Adipocyte (in vitro differentiated cells): ENCODE measurements at regions not wholly inside any gene's neighbourhood (a gene's known extent, or its start where the extent isn't known, plus 50 kb on each side); places are given as distances from the start of the nearest gene placed in this dataset.
A peak's percentile ranks its signal among the peaks of the same experiment; 100 is the strongest.

ENCODE experiments used
- DNase-seq: peaks from one replicate; pipeline ENCODE4 v3.0.0-alpha.2; 2015; ENCODE audit warnings: low read depth
- H3K27me3 ChIP-seq: replicated peaks from 2 replicates; pipeline ENCODE4 v1.7.0; 2013; ENCODE audit warnings: mild to moderate bottlenecking, low read length, moderate library complexity; ENCODE audit not compliant: control insufficient read depth, insufficient read depth
- H3K36me3 ChIP-seq: 2 replicates; pipeline ENCODE4 v1.7.0; 2013; ENCODE audit warnings: low read length, mild to moderate bottlenecking, moderate library complexity; ENCODE audit not compliant: control insufficient read depth, insufficient read depth, severe bottlenecking
- H3K4me1 ChIP-seq: 2 replicates; pipeline ENCODE4 v1.7.0; 2013; ENCODE audit warnings: mild to moderate bottlenecking, low read length, moderate library complexity; ENCODE audit not compliant: control insufficient read depth, insufficient read depth
- H3K4me3 ChIP-seq: 2 replicates; pipeline ENCODE4 v1.7.0; 2013; ENCODE audit warnings: mild to moderate bottlenecking, low read length, moderate library complexity
- H3K9ac ChIP-seq: 2 replicates; pipeline ENCODE4 v1.7.0; 2013; ENCODE audit warnings: mild to moderate bottlenecking, low read length, moderate library complexity
- H3K9me3 ChIP-seq: 2 replicates; pipeline ENCODE4 v1.7.0; 2013; ENCODE audit warnings: mild to moderate bottlenecking, low read length, moderate library complexity; ENCODE audit not compliant: control insufficient read depth

DNA sequence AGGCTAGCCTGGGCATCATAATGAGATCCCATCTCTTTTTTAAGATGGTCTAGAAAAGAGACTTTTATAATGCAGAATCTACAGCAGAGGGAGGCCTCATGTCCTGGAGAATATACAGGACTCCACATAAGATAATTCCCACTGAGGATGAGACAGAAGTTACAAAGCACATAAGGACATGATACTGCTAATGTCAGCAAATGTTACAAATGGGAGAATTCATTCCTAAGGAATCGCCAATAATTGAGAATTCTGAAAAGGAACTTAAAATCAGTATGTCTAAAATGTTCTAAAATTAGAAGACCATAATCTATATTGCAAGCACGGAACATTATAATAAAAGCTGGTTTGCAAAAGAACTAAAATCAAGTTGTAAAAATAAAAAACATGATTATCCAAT is 131.6 kb upstream of the PKDCC start:
- no peak overlapping the region for H3K9ac ChIP-seq
- DNase-seq, result no peak
- peaks cover 34% of the 10 kb centered on the region for H3K4me1 ChIP-seq
- H3K27me3 ChIP-seq, result no peaks in the 10 kb centered on the region
- H3K36me3 ChIP-seq, result no peaks in the 10 kb centered on the region
- peaks cover 9% of the 10 kb centered on the region for H3K9me3 ChIP-seq
- no peak overlapping the region for H3K4me3 ChIP-seq

DNA sequence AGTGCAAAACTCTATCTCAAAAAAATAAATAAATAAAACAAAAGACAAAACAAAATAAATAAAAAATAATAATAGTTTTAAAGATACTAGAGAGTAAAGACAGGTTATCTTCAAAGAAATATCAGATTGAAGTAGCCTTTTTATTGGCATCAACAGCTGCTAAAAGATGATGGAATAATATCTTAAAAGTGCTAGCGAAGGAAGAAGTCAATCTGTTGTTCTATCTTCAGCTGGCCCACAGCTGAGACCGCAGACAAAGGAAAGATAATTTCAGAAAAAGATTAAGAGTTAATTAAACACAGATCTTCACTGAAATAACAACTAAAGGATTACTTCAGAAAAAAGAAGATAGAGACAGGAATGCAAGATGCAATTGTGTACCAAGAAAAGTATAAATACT is 130.2 kb upstream of the PKDCC start:
- DNase-seq, result no peak
- Histone ChIP-seq H3K4me1 (peaks cover 37% of the 10 kb centered on the region), H3K9ac (no peak overlapping the region), H3K4me3 (no peak overlapping the region), H3K36me3 (no peaks in the 10 kb centered on the region), H3K27me3 (no peaks in the 10 kb centered on the region), H3K9me3 (peaks cover 9% of the 10 kb centered on the region)

DNA sequence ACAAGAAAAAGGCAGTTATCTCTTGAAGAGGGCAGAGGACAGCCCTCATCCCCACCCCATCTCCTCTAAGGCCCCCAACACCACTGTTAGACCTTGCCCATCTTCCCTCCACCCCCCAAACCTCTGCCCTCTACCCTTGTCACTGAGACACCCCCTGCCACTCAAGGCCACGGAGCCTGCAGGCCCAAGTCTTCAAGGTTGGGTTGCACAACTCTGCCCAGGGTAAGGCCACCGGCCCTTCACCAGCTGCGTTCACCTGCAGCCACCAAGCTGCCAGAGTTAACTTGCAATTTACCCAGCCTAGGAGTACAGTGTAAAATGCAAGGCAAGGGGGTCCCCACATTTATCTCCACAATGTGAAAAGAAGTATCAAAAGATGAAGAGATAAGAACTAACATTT is 128.7 kb upstream of the PKDCC start:
- Histone ChIP-seq H3K4me3 (no peak overlapping the region), H3K36me3 (no peaks in the 10 kb centered on the region), H3K4me1 (peaks cover 36% of the 10 kb centered on the region), H3K9me3 (peaks cover 9% of the 10 kb centered on the region), H3K9ac (no peak overlapping the region), H3K27me3 (no peaks in the 10 kb centered on the region)
- no peak for DNase-seq

DNA sequence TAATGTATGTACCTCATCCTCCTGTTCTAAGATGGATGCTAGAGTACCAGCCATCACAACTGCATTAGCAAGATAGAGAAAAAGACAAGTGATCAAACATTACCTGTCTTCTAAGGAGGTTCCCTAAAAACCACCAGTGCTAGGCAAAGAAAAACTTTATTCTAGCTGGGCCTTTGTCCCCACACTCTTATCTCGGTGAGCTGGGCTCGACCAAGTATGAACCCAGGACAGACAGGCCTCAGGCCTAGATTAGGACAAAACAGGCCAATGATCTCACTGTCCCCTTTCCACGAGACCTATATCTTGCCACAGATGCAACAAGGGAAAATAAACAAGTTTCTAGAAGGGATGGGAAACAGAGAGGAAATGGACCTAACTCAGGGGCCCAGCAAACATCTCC is 127.6 kb upstream of the PKDCC start:
- H3K27me3 ChIP-seq, result no peaks in the 10 kb centered on the region
- H3K4me3 ChIP-seq, result no peak overlapping the region
- no peak overlapping the region for H3K9ac ChIP-seq
- DNase-seq, result no peak
- peaks cover 26% of the 10 kb centered on the region for H3K4me1 ChIP-seq
- no peaks in the 10 kb centered on the region for H3K36me3 ChIP-seq
- H3K9me3 ChIP-seq, result peaks cover 6% of the 10 kb centered on the region

DNA sequence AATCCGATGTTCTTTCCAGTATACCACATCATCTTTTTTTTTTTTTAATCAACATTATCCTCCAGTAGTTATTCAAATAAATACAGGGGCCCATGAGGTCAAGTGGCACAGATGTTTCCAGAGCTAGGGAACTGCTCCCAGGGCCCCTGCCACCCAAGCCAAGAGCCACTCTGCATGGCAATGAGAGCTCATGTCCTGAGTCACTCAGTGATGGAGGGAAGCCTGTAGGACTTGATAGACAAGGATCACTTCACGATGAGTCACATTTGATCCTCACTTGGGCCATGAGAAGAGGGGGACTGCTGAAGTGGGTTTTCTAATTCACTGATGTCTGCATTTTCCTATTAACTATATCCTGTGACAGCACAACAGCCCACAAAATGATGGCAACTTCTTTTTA is 127.0 kb upstream of the PKDCC start:
- H3K27me3 ChIP-seq, result no peaks in the 10 kb centered on the region
- no peak overlapping the region for H3K9ac ChIP-seq
- H3K36me3 ChIP-seq, result no peaks in the 10 kb centered on the region
- H3K4me1 ChIP-seq, result peaks cover 25% of the 10 kb centered on the region
- no peak overlapping the region for H3K4me3 ChIP-seq
- no peaks in the 10 kb centered on the region for H3K9me3 ChIP-seq
- no peak for DNase-seq

DNA sequence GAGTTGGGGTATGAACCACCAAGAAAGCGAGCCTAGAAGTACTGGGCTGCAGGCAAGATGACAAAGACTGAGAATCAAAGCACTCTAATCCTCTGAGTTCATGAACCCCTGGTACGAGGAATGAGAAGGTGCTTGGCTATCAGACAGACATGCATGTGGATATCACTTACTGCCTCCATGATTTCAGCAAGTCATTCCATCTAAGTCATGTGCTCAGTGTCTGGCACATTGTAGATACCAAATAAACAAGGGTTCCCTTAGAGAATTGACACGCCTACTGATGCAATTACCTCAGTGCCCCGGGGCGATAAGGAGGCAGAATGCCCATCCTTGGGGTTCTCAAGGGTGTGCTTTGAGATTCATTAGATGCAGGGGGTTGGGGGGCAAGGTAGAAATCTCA is 125.6 kb upstream of the PKDCC start:
- Histone ChIP-seq H3K9ac (no peak overlapping the region), H3K36me3 (no peaks in the 10 kb centered on the region), H3K9me3 (no peaks in the 10 kb centered on the region), H3K4me3 (no peak overlapping the region), H3K4me1 (peaks cover 38% of the 10 kb centered on the region), H3K27me3 (no peaks in the 10 kb centered on the region)
- DNase-seq, result no peak

DNA sequence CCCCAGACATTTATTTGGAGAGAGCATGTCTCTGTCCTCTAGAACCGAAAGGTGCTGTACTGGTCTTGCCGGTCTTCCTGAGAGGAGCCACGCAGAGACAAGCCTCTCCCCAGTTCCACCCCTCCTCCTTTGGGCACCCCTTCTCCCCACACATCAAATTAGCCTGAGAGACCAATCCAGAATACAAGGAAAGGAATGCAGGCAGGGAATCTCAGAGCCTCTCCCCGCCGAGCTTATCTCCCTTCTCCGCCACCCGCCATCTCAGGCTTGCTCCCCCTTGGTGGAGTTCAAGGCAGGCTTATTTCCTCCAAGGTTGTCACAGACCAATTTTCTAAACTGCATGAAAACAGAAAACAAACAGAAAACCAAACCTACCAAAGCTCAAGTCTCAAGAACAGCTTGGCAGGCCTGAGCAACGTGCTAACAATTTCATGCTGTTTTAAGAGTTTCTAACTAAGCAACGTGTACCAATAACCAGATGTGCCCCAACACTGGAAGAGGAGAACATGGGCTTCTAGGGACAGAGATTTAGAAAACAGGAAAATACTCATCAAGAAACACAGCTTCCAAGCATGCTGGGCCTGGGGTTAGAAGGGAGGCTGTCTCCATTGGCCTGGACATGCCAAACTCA is 124.5 kb upstream of the PKDCC start:
- Histone ChIP-seq H3K9ac (no peak overlapping the region), H3K36me3 (no peaks in the 10 kb centered on the region), H3K27me3 (no peaks in the 10 kb centered on the region), H3K4me3 (no peak overlapping the region), H3K9me3 (no peaks in the 10 kb centered on the region), H3K4me1 (peaks cover 49% of the 10 kb centered on the region)
- DNase-seq, result no peak

DNA sequence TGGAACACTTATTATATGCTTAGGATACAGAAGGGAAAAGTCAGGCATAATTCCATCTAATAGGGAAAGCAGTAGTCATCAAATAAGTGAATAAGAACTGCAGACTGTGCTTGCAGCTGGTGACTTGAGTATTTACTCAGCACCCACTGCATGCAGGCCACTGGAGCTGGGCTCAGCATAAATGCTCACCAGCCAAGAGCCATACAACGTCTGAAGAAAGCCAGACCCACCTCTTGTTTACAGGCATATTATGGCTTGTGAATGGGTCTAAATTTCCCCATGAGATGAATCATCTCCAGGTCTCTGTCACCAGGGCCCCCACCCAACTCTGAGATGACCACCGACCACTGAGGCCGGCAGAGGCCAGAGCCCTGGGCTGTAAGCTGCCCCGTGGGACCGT is 123.8 kb upstream of the PKDCC start:
- no peaks in the 10 kb centered on the region for H3K9me3 ChIP-seq
- H3K36me3 ChIP-seq, result no peaks in the 10 kb centered on the region
- no peak overlapping the region for H3K4me3 ChIP-seq
- no peaks in the 10 kb centered on the region for H3K27me3 ChIP-seq
- no peak for DNase-seq
- H3K9ac ChIP-seq, result no peak overlapping the region
- H3K4me1 ChIP-seq, result peaks cover 57% of the 10 kb centered on the region

DNA sequence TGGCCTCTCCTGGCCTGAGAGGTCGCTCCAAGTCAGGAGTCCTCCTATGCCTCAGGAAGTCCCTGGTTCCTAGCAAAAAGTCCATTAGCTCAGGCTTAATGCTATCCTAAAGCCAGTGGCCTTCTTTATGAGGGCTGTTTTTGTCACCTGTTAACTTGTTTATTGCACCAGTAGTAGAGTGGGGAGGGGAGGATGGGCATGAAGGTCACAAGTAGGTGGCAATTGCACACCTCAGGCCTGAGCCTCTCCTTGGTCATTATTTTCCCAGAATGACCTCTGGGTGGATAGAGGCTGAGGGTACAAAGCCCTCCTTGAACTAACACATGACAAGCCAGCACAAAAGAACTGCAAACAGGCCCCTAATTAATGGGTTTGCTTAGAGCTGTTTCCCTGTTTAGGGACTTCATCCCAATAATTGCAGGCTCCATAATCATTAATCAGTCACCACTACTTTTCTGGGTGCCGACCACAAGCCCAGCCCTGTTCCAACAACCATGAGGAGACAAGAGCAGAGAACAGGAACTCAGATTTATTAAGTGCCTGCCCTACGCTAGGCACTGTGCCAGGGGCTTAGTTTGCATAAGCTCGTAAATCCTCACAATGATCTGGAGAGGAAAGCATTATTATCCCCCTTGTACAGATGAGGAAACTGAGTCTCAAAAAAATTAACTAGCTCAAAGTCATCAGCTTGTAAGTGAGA is 123.0 kb upstream of the PKDCC start:
- Histone ChIP-seq H3K9me3 (no peaks in the 10 kb centered on the region), H3K27me3 (no peaks in the 10 kb centered on the region), H3K9ac (no peak overlapping the region), H3K36me3 (no peaks in the 10 kb centered on the region), H3K4me3 (no peak overlapping the region), H3K4me1 (peaks cover 62% of the 10 kb centered on the region)
- DNase-seq, result no peak

DNA sequence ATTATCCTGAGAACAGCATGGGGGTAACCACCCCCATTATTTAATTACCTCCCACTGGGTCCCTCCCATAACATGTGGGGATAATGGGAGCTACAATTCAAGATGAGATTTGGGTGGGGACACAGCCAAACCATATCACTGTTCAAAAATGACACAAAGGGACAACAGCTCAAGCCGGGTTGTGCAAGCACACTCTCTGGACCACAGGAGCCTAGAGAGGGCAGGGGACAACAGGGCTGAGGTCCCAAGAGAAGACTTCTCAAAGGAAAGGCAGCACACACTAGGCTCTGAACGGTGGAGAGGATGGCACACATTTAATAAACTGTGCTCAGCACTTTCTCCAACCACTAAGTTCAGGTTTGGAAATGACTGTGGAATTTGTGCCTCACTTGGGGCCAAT is 122.1 kb upstream of the PKDCC start:
- Histone ChIP-seq H3K9me3 (no peaks in the 10 kb centered on the region), H3K27me3 (no peaks in the 10 kb centered on the region), H3K4me1 (peaks cover 69% of the 10 kb centered on the region), H3K4me3 (no peak overlapping the region), H3K36me3 (no peaks in the 10 kb centered on the region), H3K9ac (no peak overlapping the region)
- DNase-seq, result no peak

DNA sequence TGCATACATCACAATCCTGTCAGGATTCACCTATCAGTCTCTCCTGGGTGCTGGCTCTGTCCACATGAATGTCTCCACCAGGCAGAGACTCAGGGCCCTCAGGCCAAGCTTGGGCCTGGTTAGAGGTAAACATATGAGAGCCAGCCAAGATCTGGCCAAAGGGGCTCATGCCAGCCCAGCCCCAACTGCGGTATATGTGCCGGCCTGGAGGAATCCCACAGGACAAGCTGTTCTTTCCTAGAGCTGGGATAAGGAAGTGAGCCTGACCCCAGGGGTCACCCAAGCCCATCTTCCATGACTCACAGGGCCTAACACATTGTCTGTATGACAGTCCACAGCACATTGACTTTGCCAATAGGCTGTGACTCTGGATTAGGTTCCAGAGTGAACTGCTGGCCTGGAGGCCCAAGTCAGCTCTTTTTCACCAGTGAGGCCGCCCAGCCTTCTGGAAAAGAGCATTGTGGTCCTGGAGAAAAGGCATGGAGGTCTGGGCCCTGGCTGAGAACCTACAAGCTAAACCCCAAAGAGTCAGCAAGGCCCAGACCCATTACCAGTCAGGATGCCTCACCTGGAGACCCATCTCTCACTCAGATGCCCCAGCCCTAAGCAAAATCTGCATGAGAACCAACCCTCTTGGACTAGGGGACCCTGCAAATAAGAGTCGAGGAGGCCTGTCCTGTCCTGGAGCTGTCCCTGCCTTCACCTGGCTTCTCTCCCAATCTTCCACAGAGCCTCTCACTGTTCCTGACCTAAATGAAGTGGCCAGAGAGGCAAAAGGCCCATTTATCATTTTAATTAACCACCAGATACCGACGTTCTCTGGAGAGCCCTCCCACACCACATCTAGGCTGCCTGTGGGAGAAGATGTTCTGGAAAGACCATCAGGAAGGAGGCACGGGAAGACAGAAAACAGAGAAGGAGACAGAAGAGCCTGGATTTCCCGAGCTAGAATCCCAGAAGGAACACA is 120.9 kb upstream of the PKDCC start:
- peaks cover 78% of the 10 kb centered on the region for H3K4me1 ChIP-seq
- H3K27me3 ChIP-seq, result no peaks in the 10 kb centered on the region
- H3K9me3 ChIP-seq, result no peaks in the 10 kb centered on the region
- no peak for DNase-seq
- H3K36me3 ChIP-seq, result no peaks in the 10 kb centered on the region
- peak overlapping the region; percentile 68 for H3K9ac ChIP-seq
- no peak overlapping the region for H3K4me3 ChIP-seq
